NCI-H510A treated with DMSO at 0.1 percent for 48 hours (cell line): ENCODE measurements at regions not wholly inside any gene's neighbourhood (a gene's known extent, or its start where the extent isn't known, plus 50 kb on each side); places are given as distances from the start of the nearest gene placed in this dataset.
"Not testable (repeated sequence)": the region's sequence is repeated elsewhere in the genome, so short reads cannot be mapped to it uniquely, and the experiment has no call there.

Experiments used
- DNase-seq: peaks from one replicate; lab custom pipeline; 2025; lab: John Stamatoyannopoulos, UW

- not testable (repeated sequence) for DNase-seq
These were observed 60.5 kb downstream of the GOLGA6L22 start for GRCh38 chr15:22519213-22519612.

GRCh38 chr15:22526537-22526936 is 67.8 kb downstream of the GOLGA6L22 start:
- not testable (repeated sequence) for DNase-seq

- not testable (repeated sequence) for DNase-seq
These were observed 68.3 kb downstream of the GOLGA6L22 start for GRCh38 chr15:22527016-22527415.

- DNase-seq = not testable (repeated sequence)
These were observed 70.5 kb downstream of the GOLGA6L22 start for GRCh38 chr15:22529200-22529599.

- DNase-seq = not testable (repeated sequence)
These were observed 101.0 kb downstream of the GOLGA6L22 start for GRCh38 chr15:22559701-22560100.

- not testable (repeated sequence) for DNase-seq
These were observed 103.0 kb downstream of the GOLGA6L22 start for GRCh38 chr15:22561716-22562115.

GRCh38 chr15:22566510-22566909 is 107.8 kb downstream of the GOLGA6L22 start:
- DNase-seq = not testable (repeated sequence)

- DNase-seq = not testable (repeated sequence)
These were observed 110.8 kb downstream of the GOLGA6L22 start for GRCh38 chr15:22569486-22569885.

GRCh38 chr15:22572152-22572735 is 113.5 kb downstream of the GOLGA6L22 start:
- not testable (repeated sequence) for DNase-seq

GRCh38 chr15:22572792-22573191 is 114.1 kb downstream of the GOLGA6L22 start:
- not testable (repeated sequence) for DNase-seq

- not testable (repeated sequence) for DNase-seq
These were observed 119.1 kb downstream of the GOLGA6L22 start for GRCh38 chr15:22577828-22578227.

- not testable (repeated sequence) for DNase-seq
These were observed 120.5 kb downstream of the GOLGA6L22 start for GRCh38 chr15:22579213-22579612.

- not testable (repeated sequence) for DNase-seq
These were observed 128.7 kb downstream of the GOLGA6L22 start for GRCh38 chr15:22587391-22587790.

GRCh38 chr15:22598552-22598951 is 139.8 kb downstream of the GOLGA6L22 start:
- DNase-seq = not testable (repeated sequence)

- not testable (repeated sequence) for DNase-seq
These were observed 141.0 kb downstream of the GOLGA6L22 start for GRCh38 chr15:22599526-22600320.

- not testable (repeated sequence) for DNase-seq
These were observed 158.3 kb downstream of the GOLGA6L22 start for GRCh38 chr15:22616976-22617375.

GRCh38 chr15:22631789-22632188 is 154.7 kb upstream of the NIPA1 start:
- not testable (repeated sequence) for DNase-seq

GRCh38 chr15:22639983-22640382 is 146.5 kb upstream of the NIPA1 start:
- not testable (repeated sequence) for DNase-seq

GRCh38 chr15:22649458-22649857 is 137.0 kb upstream of the NIPA1 start:
- peak; percentile 7 for DNase-seq

- DNase-seq = not testable (repeated sequence)
These were observed 135.3 kb upstream of the NIPA1 start for GRCh38 chr15:22651179-22651578.

GRCh38 chr15:22664294-22665058 is 122.0 kb upstream of the NIPA1 start:
- DNase-seq = not testable (repeated sequence)

GRCh38 chr15:22665059-22665702 is 121.3 kb upstream of the NIPA1 start:
- DNase-seq = not testable (repeated sequence)
